Fibroblast of skin of scalp (primary cell): ENCODE measurements at regions not wholly inside any gene's neighbourhood (a gene's known extent, or its start where the extent isn't known, plus 50 kb on each side); places are given as distances from the start of the nearest gene placed in this dataset.

Experiments used
- DNase-seq: peaks from one replicate; pipeline ENCODE4 v3.0.0-alpha.2; 2013

DNA sequence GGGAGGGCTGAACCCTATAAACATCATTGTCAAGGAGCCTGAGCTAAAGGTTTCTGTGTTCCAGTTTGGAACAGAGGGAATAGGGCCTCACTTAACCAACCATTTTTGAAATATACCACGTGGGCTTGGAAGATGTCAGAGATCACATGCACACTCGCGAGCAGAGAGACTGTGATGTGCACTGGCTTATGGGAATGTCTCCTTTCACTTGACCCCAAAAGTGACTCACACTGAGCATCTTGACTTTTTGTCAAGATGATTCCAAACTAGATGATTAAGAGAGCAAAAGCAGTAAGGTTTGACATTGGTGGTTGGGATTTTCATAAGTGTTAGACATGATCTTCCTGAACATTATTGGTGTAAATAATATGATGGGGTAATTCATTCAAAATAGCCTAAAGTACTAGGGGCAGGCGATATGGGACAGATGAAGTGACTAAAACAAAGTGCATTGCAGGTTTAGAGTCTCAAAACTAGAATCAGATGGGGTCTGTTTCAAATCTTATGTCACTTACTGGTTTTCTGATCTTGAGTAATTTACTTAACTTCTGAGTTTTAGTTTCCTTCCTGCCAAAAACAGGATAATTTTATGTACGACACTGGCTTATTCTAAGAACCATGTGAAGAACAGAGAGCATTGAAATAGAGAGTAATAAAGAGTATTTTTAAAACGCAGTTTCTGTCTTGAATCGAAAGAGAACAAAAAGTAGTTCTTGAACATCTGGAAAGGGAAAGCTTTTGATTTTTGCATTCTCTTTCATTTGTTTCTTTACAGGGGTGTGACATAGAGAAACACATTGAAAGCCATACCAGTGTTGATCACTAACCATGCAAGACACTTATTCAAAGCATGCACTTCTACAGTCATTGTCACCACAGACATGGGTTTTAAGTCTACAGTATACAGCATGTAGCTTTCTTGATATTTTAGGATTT, 383.0 kb downstream of the DIRAS2 start:
- no peak for DNase-seq

DNA sequence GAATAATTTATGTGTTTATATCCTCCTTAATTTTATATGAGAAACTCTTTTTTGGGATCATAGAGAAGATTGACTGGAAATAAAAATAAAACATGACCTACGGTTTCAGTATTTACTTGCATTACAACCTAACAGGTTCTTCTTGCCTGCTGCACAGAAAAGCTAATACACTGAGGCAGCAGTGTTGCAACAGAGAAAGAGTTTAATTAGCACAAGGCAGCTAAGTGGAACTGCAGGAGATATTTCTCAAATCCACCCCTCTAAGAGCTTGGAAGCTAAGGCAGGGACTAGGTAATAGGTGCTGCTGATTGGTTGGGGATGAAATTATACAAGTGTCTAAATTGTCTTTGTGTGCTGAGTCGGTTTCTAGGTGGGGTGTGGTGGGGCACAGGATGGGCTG, 380.9 kb downstream of the DIRAS2 start:
- no peak for DNase-seq

DNA sequence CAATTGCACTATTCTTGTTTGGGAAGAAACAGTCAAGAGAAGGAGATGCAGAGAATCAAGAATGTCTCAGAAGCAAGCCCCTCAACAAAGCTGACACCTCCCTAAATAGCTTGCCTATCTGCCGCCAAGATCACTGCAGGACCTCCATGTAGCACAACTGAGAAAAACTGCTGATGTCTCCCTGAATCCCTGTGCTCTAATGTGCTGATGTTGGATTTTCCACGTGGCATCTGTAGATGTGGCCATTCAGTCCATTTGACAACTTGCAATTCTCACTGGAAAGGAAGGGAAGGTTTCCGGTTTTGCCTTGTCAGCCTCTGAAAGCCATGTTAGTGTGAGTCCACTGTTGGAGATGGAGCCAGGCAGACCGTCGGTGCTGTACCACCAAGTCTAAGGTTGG, 374.0 kb downstream of the DIRAS2 start:
- DNase-seq: no peak

DNA sequence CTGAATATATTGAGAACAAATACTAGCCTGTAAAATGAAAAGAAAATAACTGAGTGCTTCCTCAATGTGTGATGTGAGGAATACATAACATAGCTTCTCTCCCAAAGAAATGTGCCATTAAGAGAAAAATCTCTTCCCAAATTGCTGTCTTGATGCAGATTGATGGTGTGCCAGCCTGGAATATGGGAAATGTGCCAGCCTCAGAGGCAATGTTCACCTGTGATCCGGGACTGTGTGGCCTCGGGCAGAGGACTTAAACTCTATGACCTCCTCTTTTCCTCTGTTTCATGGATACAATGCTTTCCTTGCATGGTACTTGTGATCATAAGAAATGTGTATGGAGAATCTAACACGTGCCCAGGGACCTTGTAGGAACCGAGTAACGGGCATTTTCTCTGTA, 370.9 kb downstream of the DIRAS2 start:
- no peak for DNase-seq

DNA sequence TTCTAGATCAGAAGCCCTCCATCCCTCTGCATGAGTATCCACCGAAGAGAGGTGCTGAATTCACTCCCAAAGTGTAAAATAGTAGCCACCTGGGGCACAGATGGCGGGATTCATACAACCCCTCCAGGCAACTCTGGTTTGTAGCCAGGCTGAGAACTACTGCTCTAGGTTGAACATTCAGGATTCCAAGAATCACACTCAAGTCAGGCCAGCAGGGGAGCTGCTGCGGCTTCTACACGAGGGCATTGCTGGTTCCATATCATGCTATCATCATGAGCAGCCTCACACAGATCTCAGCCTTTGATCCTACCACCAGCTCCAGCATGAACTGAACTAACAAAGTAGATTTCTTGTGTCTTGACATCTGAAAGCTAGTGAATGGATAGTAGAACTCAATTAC, 367.9 kb downstream of the DIRAS2 start:
- no peak for DNase-seq

DNA sequence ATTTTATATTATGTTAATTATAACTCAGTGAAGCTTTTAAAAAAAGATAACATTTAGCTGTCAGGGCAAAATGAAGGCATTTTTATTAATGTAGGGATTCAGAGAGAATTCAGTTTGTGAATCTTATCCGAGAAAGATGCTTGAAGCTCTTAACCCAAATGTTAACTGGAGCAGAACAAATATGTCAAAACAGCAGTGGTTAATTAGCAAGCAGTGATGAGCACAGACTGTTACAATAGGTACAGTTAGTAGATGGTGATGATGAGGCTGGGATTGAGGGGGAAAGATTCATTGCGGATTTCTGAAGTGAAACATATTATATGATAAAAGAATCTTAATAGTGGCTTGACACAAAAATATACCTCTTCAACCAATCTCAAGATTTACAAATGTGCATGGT, 356.7 kb downstream of the DIRAS2 start:
- no peak for DNase-seq

DNA sequence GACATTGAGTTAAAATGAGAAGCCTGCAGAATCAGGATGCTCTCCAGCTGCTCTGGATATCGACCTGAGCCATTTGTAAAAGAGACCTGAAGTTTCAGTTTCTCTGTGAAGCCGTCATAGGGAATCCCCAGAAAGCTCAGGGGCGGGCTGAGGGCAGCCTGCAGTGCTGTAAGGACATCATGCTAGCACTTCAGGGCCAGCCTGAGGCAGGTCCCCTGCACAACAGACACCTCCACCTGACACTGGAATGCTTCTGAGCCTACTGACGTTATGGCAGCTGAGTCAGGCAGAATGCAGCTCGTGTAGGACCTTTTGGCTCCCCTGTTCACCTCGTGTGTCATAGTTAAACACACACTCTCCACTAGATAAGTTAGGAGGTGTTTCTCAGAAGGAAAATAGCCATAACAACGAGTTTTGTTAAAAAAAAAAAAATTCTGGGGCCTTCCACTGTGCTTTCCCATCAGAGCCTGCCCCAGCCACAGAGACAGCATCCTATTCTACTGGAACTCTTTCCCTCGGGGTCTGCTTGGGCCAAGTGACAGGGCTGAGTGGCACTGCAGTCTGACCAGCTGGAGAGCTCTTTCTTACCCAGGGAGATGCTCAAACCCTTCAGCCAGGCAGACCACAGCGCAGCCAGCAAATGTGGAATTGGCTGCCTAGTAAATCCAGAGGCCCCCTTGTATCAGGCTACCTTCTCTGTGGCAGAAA, 354.9 kb downstream of the DIRAS2 start:
- DNase-seq: no peak

DNA sequence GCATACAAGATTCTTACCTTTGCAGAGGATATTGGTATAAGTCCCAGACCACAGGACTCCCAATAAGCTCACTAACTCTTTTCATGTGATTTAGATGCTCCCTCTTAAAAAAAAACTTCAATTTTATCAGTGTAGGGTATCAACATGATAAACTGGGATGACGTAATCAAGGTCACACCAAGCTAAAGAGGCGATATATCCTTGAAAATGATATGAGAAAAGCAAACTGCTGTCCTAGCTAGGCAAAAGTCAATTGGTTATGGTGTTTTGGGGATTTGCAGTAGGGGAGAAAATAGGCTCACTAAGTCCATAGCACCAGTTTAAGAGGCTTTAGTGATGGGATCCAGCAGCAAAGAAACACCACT, 354.4 kb downstream of the DIRAS2 start:
- DNase-seq: no peak

DNA sequence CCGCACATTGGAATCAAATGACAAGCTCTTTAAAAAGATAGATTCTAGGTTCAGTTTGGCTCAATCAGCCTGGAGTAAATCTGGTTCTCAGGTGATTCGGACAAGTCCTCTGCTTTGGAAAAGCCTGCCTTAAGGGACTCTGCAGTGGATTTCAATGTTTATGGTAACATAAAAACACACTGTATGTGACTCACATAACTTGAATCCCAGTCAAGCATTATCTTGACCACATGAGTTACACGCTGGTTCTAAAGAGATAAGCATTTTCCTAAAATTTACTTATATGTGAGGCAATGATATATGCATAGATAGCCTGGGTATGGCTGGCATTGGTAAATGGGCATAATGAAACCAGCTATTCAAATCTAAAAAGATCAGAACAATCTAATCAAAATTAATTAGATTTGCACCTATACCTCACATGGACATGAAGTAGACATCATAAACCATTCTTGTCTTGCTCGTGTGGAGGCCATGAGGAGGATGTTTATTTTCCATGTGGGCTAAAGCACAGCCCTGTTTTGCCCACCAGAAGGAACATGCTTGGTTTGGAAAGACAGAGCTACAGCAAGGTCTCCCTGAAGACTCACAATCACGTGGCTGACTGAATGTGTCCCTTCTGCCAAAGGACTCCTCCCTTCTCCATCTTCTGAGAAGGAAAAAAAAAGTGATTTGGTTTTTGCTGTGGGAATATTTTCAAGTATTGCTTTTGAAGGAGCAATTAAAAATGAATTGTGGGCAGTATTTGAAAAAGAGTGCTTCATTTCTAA, 351.7 kb downstream of the DIRAS2 start:
- DNase-seq: no peak

DNA sequence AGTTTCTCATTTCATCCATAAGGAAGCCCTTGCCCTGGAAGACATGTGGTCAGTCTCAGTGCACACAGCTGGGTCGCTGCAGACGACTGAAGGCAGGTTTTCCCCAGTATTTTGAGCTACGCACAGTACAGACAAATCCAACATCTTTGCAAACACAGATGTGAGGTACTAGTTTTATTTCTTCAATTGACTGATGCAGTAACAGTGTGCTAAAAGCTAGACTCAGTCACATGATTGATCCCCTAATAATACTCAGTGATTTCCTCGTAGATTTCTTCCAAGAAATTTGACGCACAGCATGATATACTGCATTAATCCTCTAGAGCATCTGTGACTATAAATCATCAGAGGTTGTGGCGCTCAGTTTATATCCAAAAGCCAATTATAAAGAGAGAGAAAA, 346.1 kb downstream of the DIRAS2 start:
- DNase-seq: no peak

DNA sequence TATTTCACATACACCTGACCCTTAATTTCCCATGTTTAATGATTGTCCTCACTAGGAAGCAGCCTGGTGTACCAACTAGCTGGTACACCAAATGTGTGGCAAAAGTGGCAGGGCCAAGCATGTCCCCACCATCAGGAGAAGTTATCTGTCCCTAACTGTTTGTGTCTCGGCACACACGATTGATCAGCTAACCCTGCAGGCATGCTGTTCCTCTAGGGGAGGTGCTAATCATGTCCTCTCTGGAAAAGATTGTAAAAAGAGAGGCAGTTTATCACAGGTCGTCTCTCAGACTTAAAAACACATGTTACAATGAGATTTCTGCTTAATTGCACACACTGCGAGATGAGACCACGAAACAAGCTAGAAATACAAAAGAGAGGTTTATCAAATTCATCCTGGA, 342.7 kb downstream of the DIRAS2 start:
- DNase-seq: no peak

DNA sequence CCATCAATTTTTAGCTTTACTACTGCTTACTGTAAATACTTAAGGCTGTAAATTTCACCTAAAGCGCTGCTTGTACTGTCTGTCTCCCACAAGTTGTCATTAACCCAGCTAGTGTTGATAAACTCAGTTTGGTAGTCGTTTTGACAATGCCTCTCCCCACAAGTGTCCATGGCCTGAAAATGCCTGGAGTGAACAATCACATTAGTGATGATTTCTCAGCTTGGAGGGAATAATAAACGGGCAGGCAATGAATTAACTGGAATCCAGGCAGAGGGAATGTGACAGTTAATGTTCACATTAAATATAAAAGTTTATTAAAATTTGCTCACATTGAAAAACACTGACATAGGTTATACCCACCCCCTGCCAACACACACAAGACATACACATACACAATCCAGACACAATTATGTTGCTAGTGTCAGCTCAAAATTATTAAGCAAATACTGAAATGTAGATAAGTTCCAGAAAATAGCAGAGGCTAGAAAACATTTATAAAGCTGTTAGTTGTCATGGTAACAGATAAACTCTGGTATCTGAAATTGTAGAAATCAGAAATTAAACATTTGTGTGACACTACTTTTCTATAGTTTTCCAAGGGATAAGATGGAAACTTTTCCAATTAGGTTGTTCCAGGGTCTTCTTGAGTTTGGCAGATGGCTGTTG, 341.9 kb downstream of the DIRAS2 start:
- no peak for DNase-seq

DNA sequence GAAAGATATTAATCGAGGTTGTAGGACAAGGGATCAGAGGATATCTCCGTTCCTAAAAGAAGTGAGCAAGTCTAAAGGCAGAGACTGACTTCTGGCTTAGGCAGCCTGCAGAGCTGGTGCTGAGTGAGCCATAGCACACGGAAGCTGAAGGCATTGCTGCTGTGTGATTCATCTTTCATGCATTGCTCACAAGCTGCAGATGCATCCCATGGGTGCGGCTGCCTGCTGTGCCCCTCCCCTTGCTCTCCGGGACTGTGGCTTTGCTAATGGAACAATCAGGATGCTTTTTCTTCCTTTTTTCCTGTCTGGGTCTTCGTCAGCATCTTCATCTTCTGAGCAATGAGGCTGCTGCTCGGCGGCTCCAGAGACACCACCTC, 341.4 kb downstream of the DIRAS2 start:
- peak; percentile 97 for DNase-seq

DNA sequence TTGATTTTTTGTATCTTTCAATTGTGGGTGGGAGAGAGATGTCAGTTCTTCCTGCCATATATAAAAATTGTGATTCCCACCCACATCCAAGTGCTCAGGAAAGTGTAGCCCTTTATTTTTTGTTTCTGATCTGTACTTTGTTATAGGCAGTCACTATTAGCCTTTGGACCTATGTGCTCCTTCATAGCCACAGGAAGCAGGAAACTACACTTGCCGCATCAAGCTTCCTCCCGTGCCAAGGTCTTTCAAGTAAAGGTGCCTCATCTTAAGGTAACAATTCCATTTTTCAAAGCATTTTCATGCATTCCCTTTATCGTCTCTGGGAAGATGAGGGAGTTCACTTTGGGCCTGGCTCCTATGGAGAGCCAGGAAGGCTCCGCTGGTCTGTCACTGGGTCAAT, 339.0 kb downstream of the DIRAS2 start:
- no peak for DNase-seq

DNA sequence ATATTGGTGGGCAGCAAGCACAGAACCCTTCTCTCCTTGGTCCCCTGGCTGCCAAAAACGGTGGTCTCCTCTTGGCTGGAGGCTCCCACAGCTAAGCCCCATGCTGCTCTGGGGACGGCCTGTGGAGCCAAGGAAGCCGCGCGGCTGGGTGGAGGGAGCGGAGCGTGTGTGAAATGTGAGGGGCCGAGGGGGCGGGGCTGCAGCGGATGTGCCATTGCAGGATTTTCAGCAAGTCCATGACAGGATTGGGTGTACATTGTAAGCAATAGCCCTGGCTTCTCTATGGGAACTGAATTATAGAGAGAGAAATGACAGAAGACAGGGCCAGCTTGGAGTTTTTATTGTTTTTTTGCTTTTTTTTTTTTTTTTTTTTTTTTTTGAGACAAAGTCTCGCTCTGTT, 336.5 kb downstream of the DIRAS2 start:
- no peak for DNase-seq

DNA sequence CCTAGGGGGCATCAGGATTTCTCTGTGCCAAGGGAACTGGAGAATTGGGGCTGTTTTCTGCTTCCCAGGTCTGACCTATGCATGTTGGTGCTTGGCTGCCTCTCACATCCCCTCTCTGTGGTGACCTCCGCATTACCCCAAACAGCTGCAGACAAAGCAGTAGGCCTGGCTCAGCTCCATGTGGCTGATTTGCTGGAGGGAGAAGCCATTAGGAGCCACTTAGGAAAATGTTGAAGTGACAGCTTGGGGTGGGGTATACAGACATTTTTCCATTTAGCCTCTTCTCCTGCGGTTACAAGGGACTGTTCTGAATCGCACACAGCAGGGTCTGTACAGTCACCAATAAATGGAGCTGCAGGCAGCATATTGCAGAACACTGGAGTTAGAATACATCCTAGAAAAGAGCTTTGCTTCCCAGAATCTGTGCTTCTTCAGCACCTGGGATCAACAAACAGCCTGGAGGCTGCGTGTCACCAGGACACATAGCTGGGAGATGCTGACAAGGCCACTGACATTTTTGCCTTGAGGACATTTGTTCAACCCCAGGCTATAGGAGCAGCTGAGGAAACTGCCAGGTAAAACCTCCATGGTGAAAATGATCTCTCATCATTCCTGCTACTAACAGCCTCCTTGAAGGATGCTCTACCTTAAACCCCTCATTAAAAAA, 335.3 kb downstream of the DIRAS2 start:
- DNase-seq: peak; percentile 45

DNA sequence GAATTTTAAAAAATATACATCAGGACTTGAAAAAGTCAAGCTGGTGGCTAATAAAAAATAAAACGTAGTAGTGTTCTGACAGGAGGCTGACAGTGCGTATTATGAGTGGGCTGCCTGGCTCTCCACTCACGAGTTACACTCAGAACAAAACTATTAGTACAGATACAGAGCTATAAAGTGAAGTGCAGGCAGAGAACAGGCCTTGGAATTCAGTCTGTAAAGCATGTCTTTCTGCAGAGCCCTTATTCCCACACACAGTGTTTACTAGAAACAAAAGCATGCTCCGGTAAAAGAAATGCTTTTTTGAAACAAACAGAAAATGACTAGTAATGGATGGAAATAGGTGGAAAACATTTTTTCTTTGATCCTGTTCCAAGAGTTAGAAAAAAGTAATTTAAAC, 334.7 kb downstream of the DIRAS2 start:
- DNase-seq: no peak

DNA sequence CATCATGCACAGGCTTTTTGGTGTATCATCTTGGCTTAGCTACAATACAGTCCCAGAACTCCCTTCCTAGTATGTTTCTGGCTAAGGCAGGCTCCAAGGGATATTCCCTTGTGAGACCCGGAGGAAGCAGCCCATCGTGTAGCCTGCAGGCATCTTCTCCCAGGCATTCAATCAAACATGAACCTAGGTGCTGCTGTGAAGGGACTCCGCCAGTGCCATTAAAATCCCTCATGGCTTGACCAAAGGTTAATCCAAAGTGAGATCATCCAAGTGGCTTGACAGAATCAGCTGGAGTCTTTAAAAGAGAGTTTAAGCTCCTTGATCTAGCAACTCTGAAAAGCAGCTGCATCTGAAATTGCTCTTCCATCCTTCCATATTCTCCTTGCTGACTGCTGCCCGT, 333.9 kb downstream of the DIRAS2 start:
- DNase-seq: no peak

DNA sequence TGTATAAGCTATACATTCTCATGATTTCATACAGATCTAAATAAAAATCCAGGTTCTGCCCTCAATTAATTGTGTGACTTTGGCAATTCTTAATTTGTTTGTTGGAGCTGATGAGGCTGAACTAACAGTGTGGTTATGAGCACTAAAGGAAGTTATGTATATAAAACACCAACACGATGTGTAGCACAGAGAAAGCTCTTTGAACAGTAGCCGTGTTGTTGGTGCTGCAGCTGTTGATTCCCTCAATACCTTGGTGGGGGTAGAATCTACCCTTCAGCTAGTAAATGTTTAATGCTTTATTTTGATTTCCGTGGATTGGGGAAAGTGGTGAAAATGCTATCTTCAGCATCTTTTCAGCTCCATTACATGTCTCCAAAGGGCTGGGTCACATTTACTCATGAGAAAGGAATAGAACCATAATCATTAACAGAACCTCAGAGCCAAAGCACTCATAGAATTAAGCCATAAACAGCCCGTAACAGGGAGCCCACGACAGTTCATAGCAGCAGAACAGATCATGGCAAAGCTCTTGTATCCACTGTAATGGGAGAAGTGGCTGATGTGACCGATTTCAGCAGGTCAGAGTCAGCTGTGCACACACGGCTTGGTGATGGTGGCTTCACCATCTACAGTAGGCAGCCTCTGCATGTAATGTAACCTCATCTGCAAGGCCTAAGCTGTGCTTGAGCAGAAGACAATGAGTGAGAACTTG, 332.7 kb downstream of the DIRAS2 start:
- DNase-seq: no peak

DNA sequence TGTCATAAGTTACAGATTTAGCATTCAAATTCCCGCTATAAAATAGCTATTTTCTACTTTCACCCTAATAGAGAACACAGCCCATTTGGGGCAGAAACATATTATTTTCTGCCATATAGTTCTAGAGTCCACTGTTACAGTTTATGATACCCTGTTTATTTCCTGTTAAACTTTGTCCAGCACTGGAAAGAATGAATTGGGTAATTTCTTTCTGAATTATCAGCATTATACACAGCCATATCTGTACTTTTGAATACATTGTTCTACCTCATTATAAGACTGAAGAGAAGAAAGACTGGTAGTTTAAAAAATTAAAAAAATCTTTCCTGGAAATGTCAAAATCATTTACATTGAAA, 332.1 kb downstream of the DIRAS2 start:
- DNase-seq: no peak

DNA sequence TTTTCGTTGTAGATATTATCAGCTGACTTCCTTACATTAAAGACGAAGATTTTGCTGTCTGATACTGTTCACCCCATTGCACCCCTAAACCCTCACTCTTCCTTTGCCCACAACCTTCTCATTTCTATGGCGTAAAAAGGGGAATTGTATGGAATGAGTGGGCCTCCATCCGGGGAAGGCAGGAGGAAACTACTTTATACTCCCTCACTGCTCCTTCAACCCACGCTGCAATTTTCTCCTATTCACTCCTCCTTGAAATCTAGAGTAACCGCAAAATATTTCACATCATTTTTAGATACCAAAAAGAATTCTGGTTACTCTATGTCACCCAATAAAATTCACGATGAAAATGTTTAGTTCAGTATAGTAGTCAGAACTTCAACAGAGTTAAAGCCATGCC, 330.8 kb downstream of the DIRAS2 start:
- DNase-seq: no peak

DNA sequence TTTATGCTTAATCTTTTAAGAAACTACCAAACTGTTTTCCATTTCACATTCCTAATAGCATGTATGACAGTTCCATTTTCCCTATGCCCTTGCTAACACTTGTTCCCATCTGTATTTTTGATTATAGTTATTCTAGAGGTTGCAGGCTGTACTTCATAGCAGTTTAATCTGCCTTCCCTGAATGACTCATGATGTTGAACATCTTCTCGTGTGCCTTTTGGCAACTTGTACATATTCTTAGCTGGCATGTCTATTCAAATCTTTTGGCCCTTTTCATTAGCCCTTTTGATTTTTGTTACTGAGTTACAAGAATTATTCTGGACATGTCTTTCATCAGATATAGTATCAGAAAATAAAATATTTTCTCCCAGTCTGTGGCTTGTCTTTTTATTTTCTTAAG, 320.3 kb downstream of the DIRAS2 start:
- no peak for DNase-seq
